GM21825 (cell line): ENCODE measurements at regions not wholly inside any gene's neighbourhood (a gene's known extent, or its start where the extent isn't known, plus 50 kb on each side); places are given as distances from the start of the nearest gene placed in this dataset.

Source experiments
- ATAC-seq: cut with Tn5 transposase; IDR thresholded peaks from one replicate; pipeline ENCODE4 v1.9.1; 2021; ENCODE audit warnings: mild to moderate bottlenecking, moderate library complexity; ENCODE audit not compliant: unreplicated experiment

DNA sequence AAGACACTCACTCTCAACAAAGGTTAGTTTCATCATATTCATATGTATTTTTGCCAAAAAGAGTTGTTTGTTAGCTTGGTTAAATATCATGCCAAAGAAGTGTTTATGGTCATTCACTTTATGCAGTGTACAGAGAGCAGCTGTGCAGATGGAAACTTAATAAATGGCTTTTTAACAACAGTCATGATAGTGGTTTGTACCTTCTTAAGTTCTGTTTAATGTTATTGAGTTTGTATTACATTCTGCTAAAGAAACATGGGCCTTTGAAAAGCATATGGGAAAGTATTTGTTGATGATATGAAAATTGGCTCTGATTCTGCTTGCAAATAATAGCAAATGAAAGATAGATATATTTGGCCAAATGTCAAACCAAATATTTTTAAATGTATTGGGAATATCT lies 607.3 kb downstream of the NCAM2 start:
- no peak for ATAC-seq

DNA sequence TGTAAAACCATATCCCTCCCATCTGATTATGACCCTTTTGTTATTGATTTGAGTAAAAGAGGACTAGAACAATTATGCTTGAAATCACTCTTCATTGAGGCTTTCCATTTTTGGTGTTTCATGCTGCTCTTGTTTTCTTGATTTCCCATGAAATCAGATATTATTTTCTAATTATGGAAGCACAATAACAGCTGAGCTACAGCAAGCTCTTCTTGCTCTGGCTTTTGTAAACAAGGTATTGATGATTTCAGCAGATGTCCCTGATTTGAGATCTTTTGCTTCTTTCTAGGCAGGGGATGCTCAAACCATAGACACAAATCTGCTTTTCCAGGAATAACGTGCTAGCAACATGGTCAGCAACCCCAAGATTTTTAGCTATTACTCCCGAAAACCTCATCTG lies 607.8 kb downstream of the NCAM2 start:
- no peak for ATAC-seq

DNA sequence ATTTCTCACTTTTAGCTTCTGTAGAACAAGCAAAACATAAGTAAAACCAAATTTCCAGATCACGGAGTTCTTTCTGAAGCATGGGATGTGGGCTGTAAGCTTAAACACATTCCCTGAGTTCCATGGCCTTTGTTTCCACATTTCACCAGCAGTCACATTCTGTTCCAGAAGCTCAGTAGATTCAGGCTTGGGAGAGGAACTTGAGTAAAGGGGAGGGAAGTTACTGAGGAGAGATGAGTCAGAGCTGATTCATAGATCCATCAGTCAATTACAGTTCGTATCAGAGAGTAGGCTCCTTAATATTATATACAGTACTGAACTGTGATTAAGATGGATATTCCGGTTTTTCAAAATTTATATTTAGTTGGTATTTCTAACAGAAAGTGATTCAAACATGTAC lies 614.3 kb downstream of the NCAM2 start:
- ATAC-seq, result no peak

DNA sequence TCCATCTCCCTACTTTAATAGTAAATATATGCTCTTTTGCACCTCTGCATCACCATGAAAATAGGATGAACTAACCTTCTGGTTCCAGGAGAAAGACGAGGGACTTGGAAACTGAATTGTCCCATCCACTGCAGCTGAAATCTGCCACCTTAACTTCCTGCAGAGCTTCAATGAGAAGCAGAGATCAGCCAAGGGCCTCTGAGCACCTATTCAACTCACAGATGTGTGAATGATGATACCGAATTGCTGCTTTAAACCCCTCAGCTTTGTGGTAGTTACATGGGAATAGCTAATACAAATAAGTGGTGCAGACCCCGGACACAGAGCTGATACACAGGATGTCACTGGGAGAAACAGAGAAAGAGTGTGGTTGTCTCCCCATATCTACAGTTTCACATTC lies 616.8 kb downstream of the NCAM2 start:
- no peak for ATAC-seq

DNA sequence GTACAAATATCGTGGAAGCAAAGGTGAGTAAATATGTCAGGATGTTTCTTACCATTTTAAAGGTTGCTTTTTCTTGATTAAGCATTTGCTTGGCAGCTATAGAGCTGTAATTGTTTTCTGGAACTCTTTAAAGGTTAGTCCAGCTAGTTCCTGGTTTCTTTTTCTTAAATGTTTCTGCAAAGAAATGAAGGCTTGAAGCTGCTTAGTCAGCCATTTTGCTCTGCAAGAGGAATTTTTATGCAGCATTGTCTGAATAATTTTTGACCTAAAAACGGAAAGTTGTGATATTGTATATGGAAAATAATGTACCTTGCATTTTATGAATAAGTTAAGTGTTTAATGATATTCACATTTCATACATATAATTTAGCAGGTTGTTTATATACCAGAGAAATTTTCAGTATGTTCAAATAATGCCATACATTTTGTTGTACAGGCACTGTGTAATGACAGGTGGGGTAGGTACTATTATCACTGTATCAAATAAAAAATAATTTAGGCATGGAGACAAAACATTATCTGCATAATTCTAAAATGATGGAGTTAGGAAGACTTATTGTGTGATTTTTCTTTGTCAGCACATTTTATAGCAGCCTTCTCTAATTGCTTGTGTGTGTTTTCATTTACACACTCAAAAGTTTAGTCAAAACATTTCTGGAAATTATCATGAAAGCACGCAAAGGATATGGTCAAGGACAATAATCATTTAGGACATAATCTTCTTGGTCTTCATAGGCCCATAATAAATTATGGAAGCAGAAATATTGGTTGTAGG lies 624.4 kb downstream of the NCAM2 start:
- no peak for ATAC-seq

DNA sequence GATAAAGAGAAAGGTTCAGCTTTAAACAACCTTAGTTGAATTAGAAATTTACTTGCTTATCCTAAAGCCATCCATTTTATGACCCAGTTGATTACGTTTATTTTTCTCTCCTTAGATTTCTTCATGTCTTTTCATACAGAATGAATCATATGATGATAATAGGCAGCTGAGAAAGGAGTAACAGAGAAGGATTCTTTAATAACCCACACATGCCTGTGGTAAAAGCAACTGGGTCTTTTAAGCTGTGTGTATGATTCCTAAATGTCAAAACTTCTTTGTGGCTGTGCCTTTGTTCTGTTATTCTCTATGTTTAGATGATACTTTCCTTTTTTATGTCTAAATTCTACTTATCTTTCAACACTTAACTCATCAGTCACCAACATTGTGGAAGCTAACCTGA lies 626.5 kb downstream of the NCAM2 start:
- no peak for ATAC-seq

DNA sequence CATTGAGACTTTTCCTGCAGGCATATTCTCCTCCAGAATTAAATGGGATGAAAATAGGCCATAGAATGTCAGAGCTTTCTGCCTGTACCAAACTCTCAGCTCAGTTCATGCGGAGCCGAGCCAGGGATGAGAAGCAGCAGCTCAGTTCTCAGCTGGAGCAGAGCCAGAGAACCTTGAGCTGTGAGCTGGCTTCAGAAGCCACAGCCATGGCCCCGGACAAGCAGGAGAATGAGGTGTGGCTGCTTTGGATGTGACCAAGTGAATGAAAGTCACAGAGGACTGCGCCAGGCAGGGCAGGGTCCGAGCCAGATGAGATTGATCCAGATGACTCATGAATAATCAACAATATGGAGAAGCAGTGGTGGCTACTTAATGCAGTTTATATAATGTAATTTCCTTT lies 633.8 kb downstream of the NCAM2 start:
- no peak for ATAC-seq

DNA sequence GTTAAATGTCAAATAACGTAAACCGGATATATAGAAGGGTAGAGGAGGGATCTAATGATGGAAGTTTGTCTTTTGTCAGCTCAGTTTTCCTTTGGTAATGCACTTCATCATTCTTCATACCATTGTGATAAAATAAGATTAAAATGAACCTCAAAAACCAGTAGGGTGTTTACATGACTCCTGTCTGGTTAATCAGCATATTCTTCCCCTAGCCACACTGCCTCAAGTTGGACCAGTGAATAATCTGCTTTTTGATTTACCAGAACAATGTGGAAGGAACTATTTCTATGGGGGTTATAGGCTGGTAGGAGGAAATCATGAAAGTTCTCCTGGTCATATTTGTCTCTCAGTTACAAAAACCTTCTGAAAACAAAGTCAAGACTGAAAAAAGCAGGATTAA lies 634.7 kb downstream of the NCAM2 start:
- ATAC-seq, result no peak

DNA sequence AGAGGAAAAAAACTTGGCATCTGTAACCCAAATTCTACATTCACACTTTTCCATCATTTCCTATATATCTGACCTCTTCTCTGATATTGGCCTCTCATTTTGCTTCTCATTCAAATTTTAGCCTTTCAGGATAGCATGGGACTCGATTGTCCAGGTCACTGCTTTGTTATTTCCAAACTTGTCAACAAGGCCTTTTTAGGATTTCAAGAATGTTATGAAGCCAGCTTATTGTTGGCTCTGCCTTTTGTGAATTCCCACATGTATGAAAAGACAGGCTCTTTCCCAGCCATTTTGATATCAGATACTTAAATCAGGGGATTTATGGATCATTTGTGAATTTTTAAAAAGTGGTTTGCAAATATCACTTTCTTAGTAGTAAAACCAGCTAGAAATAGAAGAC lies 663.5 kb downstream of the NCAM2 start:
- ATAC-seq, result no peak

DNA sequence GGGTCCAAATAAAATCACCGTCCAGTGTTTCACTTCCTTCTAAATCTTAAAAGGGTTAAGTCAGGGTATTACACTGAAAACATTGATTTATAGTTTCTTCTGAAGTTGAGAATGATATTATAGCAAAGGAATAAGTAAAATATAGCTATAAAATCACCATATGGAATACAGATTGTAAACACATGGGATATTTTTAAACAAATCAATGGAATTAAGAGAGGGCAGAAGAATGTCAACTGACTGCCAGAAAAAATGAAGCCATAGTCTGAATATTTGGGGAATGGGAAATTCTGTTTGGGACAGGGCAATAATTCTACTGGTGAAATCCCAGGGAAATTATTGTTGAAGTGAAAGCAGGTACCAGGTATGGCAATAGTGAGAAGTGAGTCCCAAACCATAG lies 664.6 kb downstream of the NCAM2 start:
- no peak for ATAC-seq

DNA sequence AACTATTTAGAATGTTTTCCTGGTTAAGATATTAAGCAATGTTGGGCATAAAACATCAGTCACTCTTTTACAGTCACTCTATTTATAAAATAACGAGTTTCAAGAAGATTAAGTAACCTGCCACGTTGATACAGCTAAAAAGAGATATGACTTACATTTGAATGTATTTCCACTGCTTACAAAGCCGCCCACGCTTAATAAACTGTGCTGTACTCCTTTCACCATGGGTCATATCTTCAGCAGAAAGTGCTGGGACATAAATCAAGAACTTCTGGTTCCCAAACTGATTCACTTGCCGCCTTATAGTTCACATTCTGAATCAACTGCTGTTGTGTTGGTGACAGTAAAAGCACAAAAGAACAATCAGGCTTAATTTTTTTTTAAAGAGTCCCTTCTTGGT lies 666.7 kb downstream of the NCAM2 start:
- no peak for ATAC-seq

DNA sequence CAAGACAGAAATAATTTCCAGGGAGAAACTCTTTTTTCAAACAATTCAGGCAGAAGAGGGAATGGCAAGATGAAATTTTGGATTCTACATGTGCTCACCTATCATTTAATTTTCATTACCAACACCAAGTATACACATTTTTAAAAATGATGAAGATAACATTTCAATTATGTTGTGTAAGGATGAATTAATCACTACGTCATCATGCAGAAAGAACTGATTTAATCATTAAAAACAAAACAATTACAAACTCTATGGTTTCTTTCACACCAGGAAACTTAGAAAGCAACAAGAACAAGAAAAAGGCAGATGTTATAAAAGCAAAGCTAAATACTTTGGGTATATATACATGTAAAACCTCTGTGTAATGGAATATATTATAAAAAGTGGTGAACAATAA lies 668.5 kb downstream of the NCAM2 start:
- ATAC-seq, result no peak

DNA sequence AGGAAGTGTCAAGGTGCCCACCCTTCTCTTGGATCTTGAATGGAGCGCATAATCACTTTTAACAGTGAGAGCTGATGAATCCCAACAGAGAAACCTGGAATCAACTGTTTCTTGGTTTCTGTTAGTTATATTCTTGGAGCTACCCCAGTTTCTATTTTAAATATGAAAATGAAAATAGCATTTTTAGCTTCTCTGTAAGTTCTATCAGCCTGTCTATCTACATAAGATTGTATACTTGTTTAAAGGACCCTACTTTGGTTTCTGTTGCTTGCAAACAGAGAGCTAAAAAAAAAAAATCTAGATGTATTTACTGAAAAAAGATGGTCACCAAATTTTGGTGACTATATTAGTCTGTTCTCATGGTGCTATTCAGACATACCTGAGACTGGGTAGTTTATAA lies 670.0 kb downstream of the NCAM2 start:
- no peak for ATAC-seq

DNA sequence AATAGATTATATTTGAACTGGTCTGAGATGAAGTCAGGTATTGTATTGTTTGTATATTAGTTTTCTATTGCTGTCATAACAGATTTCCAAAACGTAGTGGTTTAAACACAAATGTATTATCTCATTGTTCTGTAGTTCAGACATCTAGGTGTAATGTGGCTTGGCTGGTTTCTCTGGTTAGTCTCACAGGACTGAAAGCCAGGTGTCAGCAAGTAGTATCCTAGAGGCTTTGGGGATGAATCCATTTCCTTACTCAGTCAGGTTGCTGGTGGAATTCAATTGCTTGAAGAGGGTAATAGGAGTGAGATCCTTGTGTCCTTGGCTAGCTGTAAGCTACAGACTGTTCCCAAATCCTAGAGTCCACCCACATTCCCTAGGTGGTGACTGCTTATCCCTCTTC lies 675.8 kb downstream of the NCAM2 start:
- ATAC-seq, result no peak

DNA sequence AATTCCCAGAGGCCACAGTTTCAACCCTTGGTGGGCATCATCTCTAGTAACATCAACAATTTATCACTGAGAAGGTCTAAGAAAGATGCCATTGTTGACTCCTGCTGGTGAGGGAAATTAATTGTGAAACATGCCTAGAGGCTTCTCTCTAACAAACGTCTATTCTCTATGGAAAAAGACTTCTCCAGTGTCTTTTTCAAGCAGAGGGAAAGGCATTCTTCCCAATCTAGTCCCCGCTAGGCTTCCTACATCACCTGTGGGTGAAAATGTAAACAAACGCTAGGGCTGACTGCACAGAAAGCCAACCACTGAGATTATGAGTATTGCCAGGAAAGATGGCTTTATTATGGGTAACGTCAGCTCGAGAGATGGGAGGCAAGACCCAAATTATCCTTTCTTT lies 677.4 kb downstream of the NCAM2 start:
- no peak for ATAC-seq

DNA sequence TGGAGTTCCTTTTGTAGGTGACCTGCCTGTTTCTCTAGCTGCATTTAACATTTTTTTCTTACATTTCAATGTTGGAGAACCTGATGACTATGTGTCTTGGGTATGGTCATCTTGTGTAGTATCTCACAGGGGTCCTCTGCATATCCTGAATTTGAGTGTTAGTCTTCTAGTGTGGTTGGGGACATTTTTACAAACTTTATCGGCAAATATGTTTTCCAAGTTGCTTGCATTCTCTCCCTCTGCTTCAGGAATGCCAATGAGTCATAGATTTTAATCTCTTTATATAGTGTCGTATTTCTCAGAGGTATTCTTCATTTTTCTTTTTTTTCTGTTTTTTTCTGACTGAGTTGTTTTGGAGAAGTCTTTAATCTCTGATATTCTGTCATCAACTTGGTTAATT lies 684.0 kb downstream of the NCAM2 start:
- ATAC-seq, result no peak

DNA sequence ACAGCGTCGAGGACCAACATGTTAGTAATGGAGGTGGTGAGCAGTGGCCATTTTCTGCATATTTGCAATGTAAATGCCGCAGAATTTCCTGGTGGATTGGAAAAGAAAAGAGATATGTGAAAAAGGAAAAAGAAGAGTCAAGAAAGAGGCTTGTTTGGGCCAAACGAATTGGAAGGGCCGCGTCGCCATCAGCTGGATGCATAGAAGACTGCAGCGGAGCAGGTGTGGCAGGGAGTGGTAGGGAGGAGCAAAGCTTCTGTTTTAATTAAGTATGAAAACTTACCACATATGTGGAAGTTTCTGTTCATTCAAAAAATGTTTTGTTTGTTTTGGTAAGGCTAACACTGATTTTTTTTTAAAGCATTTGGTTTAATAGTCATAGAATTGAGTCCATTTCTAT lies 690.7 kb downstream of the NCAM2 start:
- no peak for ATAC-seq

DNA sequence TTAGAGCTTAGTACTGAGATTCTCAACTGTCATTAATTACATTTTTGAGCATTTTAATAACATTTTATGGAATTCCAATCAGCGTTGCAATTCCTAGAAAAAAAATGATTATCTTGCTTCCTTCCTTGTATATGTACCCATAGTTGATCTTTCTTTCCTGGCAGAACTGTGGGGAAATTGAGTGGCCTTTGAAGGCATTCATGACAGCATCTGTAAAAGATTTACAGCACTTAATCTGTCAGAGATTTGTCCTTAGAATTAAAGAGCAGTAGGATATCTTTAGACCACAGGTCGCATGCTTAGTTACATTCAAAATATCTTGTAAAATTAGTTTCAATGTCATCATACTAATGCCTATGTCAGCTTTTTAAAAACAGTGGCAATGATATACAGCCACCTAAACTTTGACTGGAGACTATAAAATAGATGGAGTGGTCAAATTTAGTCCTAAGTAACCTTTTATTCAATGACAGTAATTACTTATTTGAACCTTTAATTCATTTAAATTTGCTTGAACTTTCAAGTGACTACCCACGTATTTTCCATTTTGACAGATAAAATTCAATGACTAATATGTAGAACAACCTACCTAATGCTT lies 692.0 kb downstream of the NCAM2 start:
- ATAC-seq, result no peak

DNA sequence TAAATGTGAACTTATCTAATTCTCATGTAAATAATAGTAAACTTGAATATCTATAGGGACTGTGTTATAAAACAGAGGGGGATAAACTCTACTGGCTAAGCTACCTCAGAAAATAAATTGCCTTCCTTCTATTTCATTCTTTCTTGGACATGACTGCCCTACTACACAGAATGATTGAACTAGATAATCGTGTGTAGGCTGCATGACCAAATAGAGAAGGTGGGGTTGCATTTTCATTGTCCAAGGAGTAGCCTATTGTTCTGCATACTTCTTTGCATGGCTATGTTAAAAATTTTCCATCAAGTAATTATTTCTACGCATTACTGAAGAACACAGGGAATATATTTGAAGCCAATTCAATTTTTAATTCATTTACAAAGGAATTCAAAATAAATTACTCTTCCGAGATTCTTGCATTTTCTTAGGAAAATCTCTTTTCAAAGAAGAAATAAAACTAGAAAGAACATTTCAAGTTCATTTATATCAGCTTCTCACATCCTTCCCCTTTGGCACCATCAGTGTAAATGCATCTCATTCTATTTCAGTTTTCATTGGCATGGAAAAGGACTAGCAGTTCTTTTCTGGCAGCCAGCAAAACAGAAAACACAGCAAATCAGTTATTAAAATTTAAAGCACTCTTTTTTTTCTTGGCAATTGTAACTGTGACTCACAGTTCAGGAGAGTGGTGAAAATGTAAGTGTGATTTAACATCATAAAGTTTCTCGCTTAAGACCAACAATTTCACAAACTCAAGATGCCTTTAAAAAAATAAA lies 714.7 kb downstream of the NCAM2 start:
- no peak for ATAC-seq

DNA sequence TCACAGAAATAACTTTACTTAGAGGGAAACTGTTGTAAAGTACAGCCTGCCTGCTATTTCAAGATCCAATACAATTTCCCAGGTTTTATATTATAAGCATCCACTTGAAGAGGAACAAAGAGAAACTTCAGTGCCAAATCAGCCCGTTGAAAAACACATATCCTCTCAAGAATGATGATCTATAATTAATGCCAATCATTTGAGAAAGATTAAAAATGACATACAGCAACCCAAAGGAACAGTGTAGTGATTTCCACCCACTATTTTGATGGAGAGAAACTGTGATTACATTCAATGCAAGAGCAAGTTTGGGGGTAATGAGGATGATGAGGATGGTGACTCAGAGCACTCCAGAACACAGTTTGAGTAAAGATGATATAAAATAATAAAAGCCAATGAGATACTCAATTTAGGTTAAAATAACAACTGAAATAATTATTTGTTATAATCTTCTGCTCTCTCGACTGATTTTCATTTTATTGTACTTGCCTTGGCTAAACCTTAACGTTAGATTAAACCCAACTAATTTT lies 715.5 kb downstream of the NCAM2 start:
- ATAC-seq, result no peak

DNA sequence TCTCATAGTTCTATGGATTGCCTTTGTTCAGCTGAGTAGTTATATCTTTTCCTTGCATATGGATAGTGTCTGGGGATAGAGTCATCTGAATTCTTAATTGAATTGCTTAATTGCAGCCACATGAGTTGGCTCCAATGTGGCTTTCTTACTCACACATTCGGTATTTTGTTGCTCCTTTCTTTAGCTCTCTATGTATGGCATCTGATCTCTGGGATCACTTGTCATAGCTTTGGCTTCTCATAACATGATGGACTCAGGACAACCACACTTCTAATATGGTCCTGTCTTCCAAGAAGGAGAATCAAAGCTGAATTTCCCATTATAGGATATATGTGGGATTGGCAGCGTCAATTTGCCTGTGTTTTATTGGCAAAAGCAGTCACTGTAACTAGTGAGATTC lies 716.2 kb downstream of the NCAM2 start:
- ATAC-seq, result no peak
